Mucosa of descending colon (tissue), 3 donors: ENCODE measurements at regions not wholly inside any gene's neighbourhood (a gene's known extent, or its start where the extent isn't known, plus 50 kb on each side); places are given as distances from the start of the nearest gene placed in this dataset.

Source experiments
- ATAC-seq: fragments of 200-7000 bp; cut with Tn5 transposase; one replicate; pipeline ENCODE4 v1.9.1; 2020; ENCODE audit warnings: mild to moderate bottlenecking, moderate library complexity
- DNase-seq, 3 donors: peaks; one replicate each; pipeline ENCODE4 v3.0.0-alpha.2; 2020
- H3K36me3 ChIP-seq: fragments of 200-600 bp; one replicate; pipeline ENCODE4 v1.8.0; 2021; ENCODE audit warnings: low read depth, mild to moderate bottlenecking
- H3K4me1 ChIP-seq: fragments of 200-600 bp; one replicate; pipeline ENCODE4 v1.8.0; 2021; ENCODE audit warnings: low read depth, mild to moderate bottlenecking
- H3K4me3 ChIP-seq: fragments of 200-600 bp; one replicate; pipeline ENCODE4 v1.8.0; 2021; ENCODE audit warnings: mild to moderate bottlenecking
- H3K9me3 ChIP-seq: fragments of 200-600 bp; one replicate; pipeline ENCODE4 v1.8.0; 2021; ENCODE audit warnings: mild to moderate bottlenecking
- intact Hi-C, 2 donors: fragments of 100-400 bp; cut with DNase I in 1 of 2; cut with micrococcal nuclease in 1 of 2; formaldehyde crosslinking; loops; one replicate each; pipeline versions ENCODE4 v1.11.0 to v1.11.1; 2022; cut with DNase I, micrococcal nuclease
- TF ChIP-seq, protein P1 (sequence below): fragments of 200-600 bp; IDR thresholded peaks from one replicate; pipeline ENCODE4 v1.8.0; 2022; ENCODE audit warnings: antibody characterized with exemption, mild to moderate bottlenecking
- donor health status: DM: no; HTN: no; CAD: no; lungs with moderate emphysema.
- donor health status: DM: no; HTN: no; CAD: no.
- donor health status: DM: no; HTN: yes; CAD: no.

DNA sequence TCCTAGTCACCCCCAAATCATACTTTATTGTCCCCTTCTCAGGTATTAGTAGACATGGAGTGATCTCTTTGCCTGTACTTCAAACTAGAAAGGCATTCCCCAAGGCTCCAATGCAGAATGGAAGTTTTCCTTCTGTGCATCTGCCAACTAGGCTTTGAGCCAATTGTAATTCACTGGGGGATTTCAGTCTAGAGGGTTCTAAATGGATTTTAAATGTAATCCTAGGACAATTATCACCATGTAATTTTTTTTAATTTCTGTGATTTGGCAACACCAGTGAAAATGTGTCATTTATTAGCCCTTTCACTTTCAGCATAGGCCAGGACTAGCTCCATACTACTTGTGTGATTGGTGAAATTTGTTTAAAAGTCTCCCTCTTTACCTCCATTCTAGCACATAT is 557.6 kb upstream of the MARCKS start:
- TF ChIP-seq, protein P1, sequence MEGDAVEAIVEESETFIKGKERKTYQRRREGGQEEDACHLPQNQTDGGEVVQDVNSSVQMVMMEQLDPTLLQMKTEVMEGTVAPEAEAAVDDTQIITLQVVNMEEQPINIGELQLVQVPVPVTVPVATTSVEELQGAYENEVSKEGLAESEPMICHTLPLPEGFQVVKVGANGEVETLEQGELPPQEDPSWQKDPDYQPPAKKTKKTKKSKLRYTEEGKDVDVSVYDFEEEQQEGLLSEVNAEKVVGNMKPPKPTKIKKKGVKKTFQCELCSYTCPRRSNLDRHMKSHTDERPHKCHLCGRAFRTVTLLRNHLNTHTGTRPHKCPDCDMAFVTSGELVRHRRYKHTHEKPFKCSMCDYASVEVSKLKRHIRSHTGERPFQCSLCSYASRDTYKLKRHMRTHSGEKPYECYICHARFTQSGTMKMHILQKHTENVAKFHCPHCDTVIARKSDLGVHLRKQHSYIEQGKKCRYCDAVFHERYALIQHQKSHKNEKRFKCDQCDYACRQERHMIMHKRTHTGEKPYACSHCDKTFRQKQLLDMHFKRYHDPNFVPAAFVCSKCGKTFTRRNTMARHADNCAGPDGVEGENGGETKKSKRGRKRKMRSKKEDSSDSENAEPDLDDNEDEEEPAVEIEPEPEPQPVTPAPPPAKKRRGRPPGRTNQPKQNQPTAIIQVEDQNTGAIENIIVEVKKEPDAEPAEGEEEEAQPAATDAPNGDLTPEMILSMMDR = no peak
- no peaks in the 10 kb centered on the region for H3K9me3 ChIP-seq
- no peak for ATAC-seq
- no peak for DNase-seq
- H3K36me3 ChIP-seq = no peaks in the 10 kb centered on the region
- no peaks in the 10 kb centered on the region for H3K4me1 ChIP-seq
- H3K4me3 ChIP-seq = no peak overlapping the region
- intact Hi-C loops = no loop called here

DNA sequence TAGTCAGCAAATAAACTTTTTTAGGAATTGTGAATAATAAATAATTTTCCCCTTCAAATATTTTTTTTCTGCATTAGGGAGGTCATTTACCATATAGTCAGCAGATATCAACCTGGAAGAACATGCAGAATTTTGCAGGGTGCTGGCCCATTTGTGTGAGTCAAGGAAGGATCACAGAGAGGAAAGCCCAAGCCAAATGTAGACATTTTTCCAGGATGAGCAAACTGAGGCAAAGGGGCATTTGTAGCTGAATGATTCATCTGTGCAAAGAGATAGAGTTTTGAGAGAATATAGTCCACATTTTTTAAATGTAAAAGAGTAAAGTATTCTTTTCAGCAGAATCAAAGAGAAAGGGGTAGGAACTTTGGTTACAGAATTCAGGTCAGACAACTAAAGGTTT is 555.5 kb upstream of the MARCKS start:
- TF ChIP-seq, protein P1 = no peak
- H3K4me1 ChIP-seq = no peaks in the 10 kb centered on the region
- DNase-seq (no peak), ATAC-seq (no peak)
- H3K9me3 ChIP-seq = no peaks in the 10 kb centered on the region
- intact Hi-C loops = no loop called here
- H3K4me3 ChIP-seq = no peak overlapping the region
- H3K36me3 ChIP-seq = no peaks in the 10 kb centered on the region

DNA sequence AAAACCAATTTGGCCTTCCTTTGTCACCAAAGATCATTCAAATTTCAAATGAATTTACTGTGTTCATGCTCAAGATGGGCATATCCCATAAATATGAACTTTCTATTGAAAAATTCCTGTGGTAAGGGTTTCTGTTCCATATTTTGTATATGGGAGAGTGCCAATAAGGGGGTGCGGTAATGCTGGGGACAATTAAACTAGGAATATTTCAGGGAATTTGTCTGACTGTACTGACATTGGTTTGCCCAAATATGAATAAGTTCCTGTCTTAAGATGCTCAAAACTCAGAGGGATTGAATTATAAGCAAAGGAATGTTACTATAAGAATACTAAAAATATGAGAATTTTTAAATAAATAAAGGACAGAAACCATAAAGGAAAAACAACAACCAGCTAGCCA is 553.0 kb upstream of the MARCKS start:
- H3K4me1 ChIP-seq = no peaks in the 10 kb centered on the region
- TF ChIP-seq, protein P1 = no peak
- no peak overlapping the region for H3K4me3 ChIP-seq
- DNase-seq (no peak), ATAC-seq (no peak)
- no peaks in the 10 kb centered on the region for H3K36me3 ChIP-seq
- intact Hi-C loops = no loop called here
- H3K9me3 ChIP-seq = no peaks in the 10 kb centered on the region

DNA sequence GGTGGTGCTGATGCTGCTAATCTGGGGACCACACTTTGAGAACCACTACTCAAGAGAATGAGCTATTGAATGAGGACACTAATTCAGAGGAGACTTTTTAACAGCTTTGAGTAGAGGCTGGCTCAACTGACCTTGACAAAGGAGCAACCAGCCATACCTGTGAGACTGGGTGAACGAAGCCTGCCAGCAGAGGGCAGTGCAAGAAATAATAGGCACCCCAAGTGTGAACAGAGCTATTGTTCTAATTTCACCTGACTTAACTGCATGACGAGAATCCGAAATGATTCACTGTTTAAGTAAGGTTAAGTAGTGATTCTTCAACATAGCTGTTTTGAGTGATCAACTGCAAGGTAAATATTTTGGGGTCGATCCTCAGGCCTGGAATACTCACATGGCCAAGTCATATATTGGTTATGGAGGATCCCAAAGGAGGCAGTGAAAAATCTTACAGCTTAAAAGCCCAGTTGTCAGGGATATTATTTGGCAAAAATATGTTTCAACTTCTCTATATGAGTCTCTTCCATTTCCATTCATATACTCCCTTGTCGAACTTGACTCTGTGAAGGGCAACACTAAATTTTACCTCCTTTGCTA is 550.5 kb upstream of the MARCKS start:
- intact Hi-C loops = loop anchor here in 1 of 2 donors (5.0 kb wide), 1 partner anchor 571 kb away; no protein-coding TSS in a partner anchor
- H3K36me3 ChIP-seq = no peaks in the 10 kb centered on the region
- H3K4me3 ChIP-seq = no peak overlapping the region
- DNase-seq (peak; percentile 62 to 94 (median 72)), ATAC-seq (peak; percentile 95)
- H3K4me1 ChIP-seq = no peaks in the 10 kb centered on the region
- TF ChIP-seq, protein P1 = no peak
- no peaks in the 10 kb centered on the region for H3K9me3 ChIP-seq

DNA sequence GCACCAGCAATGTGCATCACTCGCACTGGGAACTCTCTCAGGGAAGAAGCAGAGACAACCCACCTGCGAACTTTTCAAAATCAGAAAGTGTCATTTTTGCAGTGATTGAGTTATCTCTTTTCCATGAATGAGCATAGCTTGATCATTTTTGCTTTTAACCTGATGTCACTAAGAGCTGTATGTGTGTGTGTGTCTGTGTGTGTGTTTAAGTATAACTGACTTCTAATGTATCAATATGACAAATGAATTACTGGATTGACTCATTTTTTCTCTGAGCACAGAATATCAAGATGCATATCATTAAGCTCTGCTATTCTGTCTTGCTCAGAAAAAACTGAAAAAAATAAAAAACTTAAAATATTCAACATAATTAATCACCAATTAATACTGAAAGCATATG is 548.9 kb upstream of the MARCKS start:
- intact Hi-C loops = loop anchor here in 1 of 2 donors (5.0 kb wide), 1 partner anchor 569 kb away; no protein-coding TSS in a partner anchor
- Histone ChIP-seq H3K4me1 (no peaks in the 10 kb centered on the region), H3K9me3 (no peaks in the 10 kb centered on the region), H3K4me3 (no peak overlapping the region), H3K36me3 (no peaks in the 10 kb centered on the region)
- TF ChIP-seq, protein P1 = no peak
- DNase-seq (no peak), ATAC-seq (no peak)

DNA sequence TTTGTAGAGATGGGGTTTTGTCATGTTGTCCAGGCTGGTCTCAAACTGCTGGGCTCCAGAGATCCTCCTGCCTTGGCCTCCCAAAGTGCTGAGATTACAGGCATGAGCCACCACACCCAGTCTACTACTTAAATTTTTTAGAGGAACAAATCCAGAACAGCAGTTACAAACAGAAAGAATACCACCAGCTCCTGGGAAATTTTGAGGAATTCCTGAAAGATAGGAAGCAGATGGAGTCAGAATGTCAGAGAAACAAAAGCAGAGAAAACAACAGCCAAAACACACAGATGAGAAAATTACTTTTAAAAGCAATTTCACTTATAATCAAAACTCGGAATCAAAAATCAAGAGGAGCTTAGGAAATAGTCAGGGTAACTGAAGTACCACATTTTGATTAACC is 543.3 kb upstream of the MARCKS start:
- intact Hi-C loops = no loop called here
- H3K9me3 ChIP-seq = no peaks in the 10 kb centered on the region
- no peaks in the 10 kb centered on the region for H3K36me3 ChIP-seq
- TF ChIP-seq, protein P1 = no peak
- DNase-seq = no peak
- ATAC-seq = no peak
- no peaks in the 10 kb centered on the region for H3K4me1 ChIP-seq
- no peak overlapping the region for H3K4me3 ChIP-seq
